HG03342 (cell line): ENCODE measurements at regions not wholly inside any gene's neighbourhood (a gene's known extent, or its start where the extent isn't known, plus 50 kb on each side); places are given as distances from the start of the nearest gene placed in this dataset.
"Not testable (repeated sequence)": the region's sequence is repeated elsewhere in the genome, so short reads cannot be mapped to it uniquely, and the experiment has no call there.

ENCODE experiments used
- ATAC-seq: cut with Tn5 transposase; IDR thresholded peaks from one replicate; pipeline ENCODE4 v1.9.1; 2021; ENCODE audit warnings: mild to moderate bottlenecking, moderate library complexity; ENCODE audit not compliant: unreplicated experiment

GRCh38 chr4:27620886-27621285, 760.2 kb downstream of the STIM2 start:
- no peak for ATAC-seq

DNA sequence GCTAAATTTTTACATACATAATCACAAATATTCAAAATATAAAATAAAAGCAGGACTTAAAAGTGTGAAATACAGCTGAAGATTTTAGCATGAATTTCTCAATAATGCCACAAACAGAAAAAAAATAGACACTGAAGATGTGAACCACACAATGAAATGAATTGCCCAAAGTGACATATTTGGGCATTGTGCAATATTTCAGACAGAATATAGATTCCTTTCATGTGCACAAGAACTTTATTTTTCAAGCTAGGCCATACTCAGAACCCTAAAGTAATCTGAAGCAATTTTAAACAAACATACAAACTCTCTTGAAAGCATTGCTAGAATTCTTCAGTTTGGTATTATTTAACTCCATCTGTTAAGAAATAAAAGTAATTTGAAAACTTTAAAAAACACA, 764.1 kb downstream of the STIM2 start:
- ATAC-seq: no peak

- ATAC-seq: no peak
Observed at GRCh38 chr4:27628609-27629008, 768.0 kb downstream of the STIM2 start.

GRCh38 chr4:27629532-27630225, 769.0 kb downstream of the STIM2 start:
- ATAC-seq: no peak

DNA sequence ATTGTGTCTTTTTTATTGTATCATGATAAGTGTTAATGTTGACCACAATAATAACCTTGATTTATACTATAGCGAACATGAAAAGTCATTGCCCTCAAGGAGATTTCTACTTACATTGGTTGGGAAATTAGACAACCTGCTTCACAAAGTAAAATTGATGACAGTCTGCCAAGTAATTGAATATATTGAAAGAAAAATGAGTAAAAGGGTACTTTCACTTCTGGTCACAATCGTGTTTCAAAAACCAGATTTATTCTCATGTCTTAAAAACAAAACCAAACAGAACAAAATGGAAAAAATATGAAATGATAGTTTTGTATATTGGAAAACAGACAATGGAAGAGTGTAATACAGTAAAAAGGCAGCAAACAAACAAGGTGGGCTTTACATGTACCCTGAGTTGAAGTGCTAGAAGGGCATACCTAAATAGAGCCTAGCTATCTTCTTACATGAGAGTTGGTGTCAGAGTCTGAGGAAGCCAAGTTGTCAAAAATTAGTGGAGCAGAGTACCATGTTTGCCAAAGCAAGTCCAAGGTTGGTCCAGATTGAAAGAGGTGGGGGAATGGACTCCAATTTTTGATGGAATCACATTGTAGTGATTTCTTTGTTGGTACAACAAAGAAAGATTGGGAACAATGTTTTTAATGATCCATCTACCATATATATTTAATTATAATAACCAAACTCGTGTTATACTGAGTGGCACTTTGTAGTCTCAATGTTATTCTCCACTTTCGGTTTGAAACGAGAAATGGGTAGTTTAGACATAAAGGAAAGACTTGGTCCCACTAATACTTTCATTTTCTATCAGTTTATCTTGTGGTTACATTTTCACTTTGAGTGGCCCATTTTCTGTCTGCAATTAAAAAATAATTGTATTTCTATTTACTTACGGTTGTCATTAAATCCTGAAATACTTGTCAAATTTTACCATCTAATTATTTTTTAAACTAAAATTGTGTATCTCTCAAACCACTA, 775.6 kb downstream of the STIM2 start:
- peak; percentile 91 for ATAC-seq

DNA sequence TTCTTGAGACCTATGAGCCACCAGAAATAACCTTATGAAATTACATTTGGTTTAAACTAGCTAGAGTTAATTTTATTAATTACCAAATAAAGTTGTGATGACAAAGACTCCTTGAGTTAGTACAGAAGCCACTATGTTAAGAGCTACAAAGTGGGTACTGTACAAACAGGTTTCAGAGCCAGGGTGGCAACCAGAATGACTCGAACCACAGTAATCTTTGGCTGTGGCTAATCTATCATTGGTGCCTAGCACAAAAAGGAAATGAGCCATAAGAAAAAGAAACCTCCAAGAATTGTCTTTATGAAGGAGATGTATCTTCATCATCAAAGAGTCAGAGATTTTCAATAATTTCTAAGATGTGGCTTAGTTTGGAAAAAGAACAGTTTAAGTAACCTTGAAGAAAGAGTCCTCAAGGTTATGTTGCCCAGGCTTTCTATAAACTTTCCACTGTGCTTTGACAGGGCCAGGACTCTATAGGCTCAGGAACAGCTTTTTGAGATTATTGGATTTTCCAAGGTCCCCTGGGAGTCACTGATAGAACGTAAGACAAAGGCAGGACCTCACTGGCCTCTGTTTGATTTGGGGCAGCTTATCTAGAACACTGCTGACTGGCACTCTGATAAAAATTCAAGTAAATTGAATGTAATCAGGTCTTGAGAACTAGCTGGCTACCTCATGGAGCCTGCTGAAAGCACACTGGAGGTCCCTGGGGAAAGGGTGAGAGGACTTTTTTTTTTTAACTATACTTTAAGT, 777.7 kb downstream of the STIM2 start:
- ATAC-seq: no peak

DNA sequence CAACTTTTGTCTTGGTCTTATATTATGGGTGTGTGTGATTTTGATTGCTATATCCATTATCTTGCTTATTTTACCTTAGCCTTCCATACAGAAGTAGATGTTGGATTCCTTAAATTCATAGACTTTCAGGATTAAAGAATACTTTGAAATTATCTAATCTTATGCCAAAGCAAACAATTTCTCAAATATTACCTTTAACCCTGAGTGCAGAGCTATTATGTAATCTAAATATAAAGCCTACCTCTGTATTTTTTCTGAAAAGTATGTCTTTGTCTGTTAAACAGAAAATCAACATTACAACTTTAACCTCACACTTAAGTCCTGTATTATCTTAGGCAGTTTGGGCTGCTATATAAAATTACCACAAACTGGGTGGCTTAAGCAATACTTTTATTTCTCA, 782.5 kb downstream of the STIM2 start:
- no peak for ATAC-seq

DNA sequence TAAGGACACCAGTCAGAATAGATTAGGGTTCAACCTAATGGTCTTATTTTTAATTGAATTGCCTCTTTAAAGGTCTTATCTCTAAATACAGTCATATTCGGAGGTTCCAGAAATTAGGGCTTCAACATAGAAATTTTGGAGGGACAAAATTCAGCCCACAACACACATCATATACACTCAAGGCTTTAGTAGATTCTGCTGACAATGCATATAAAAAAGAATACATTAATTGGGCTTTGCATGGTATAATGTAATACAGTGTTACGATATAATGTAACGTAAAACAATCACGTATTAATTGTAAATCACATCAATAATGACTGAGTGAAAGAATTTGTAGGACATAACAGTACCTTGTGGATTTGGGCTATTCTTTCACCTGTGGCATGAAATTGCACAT, 787.8 kb downstream of the STIM2 start:
- no peak for ATAC-seq

GRCh38 chr4:27662426-27662825, 801.8 kb downstream of the STIM2 start:
- ATAC-seq: no peak

- no peak for ATAC-seq
Observed at GRCh38 chr4:27666943-27667342, 806.3 kb downstream of the STIM2 start.

DNA sequence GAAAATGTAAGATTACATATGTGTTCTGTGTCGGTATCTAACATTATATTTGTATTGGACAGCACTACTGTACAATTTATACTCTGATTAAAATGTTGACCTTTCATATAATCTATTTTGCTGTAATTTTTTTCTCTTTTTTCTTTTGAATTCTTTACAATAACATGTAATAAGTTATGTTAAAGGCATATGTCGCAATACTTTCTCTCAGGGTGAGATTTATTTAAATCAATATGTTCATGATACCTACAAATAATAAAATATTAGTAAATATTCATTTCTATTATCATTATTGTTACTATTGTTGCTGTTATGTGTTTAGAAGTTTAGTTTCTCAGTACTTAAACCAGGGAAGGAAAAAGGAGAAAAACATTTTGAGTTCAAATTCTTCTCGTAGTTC, 807.4 kb downstream of the STIM2 start:
- ATAC-seq: no peak

GRCh38 chr4:27678027-27678426, 817.4 kb downstream of the STIM2 start:
- ATAC-seq: no peak

DNA sequence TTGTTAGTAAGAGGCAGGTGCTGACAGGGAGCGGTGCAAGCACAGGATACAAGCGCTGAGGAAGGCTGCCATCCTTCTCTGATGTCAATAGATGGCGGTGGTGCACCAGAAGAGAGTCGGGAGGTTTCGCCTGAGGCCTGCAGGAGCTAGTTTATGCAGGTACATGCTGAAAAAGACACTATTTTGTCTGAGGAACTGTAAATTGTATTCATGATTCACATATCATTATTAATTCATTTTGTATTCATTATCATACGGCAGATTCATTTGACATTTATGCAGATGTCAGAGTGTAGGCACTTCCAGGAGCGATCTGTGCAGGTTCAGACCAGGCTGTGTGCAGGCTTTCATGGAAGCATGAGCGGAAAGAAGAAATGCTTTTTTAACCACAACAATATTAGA, 824.0 kb downstream of the STIM2 start:
- peak; percentile 96 for ATAC-seq

DNA sequence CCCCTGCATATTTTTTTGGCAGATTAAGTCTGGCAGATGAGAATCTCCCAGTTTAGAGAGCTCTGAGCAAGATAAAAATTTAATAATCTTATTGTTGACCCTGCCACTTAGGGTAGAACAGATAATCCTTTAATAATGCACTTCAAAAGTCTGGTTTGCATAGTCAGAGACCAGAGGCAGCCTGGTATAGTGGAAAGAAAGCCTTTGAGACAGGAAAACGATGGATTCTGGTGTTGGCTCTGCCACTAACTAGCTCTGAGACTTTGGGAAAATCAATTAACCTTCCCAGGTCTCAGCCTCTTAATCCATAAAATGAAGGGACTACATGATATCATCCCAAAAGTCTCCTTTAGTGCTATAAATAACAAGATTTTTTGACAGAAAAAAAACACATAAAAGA, 824.5 kb downstream of the STIM2 start:
- ATAC-seq: no peak

DNA sequence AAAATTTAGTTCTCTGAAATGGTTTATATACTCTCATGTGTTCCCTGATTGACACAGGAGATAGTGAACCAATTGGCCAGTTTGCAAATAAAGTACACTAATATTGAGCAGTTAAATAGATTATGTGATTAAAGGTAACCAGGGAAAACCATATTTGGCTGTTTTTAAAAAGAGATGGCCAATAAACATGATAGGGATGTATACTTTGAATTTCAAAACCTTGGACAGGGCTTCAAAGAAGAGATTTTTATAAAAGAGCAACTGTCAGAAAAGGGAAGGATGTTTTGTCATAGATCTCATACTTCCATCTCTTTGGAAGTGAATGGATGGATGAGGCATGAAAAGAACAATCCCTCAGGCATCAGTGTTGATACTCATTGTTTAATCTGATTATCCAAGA, 825.3 kb downstream of the STIM2 start:
- ATAC-seq: no peak

DNA sequence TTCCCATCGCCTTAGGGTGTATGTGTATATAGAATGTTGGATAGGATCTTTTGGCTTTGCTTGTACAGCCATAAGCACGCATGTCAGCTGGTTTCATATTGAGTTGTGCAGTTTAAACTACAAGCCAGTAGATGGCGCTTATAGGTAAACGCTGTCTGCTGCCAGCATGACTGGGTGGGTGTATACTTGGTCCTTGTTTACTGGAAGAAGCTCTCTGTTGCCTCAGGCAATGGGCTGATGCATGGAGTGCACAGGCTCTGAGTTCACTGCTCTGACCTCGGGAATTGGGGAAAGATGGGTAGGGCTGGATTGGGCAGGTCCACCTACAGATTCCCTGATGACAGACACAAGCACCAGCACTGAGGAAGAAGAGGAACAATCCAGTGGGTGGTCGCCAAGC, 831.5 kb downstream of the STIM2 start:
- peak; percentile 98 for ATAC-seq

GRCh38 chr4:27692868-27693634, 832.4 kb downstream of the STIM2 start:
- ATAC-seq: no peak

DNA sequence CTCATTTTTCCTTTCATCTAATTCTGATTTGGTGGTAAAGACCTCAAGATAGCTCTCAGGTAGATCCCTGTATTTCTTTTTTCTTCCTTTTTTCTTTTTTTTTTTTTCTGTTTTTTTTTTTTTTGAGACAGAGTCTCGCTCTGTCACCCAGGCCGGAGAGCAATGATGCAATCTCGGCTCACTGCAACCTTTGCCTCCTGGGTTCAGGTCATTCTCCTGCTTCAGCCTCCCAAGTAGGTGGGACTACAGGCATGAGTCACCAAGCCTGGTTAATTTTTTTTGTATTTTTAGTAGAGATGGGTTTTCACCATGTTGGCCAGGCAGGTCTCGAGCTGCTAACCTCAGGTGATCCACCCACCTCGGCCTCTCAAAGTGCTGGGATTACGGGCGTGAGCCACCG, 835.6 kb downstream of the STIM2 start:
- not testable (repeated sequence) for ATAC-seq

DNA sequence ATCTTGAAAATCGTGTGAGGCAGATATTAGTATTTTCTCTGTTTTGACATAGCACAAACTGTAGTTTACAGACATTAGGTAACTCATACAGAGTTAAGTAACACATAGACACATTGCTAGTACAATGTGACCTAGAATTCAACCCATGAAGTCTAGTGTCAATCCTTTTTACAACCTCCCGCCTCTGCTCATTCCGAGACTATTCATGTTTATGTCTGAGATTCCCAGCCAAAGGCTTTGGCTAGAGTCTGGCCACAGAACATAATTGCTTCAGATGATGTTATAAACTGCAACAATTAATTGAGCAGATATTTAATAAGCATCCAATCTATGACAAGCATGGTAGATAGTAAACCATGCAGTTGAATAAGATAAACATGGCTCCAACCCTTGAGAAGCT, 841.0 kb downstream of the STIM2 start:
- ATAC-seq: no peak

GRCh38 chr4:27702730-27703431, 842.2 kb downstream of the STIM2 start:
- ATAC-seq: no peak
